Naive B cell (primary cell): ENCODE measurements at regions not wholly inside any gene's neighbourhood (a gene's known extent, or its start where the extent isn't known, plus 50 kb on each side); places are given as distances from the start of the nearest gene placed in this dataset.
A peak's percentile ranks its signal among the peaks of the same experiment; 100 is the strongest.

Source experiments
- ATAC-seq, 2 donors: fragments of 150-1000 bp; cut with Tn5 transposase; 2 replicates each; pipeline ENCODE4 v1.10.0; 2021; ENCODE audit warnings: low read depth in 2 of 2, mild to moderate bottlenecking in 2 of 2, moderate library complexity in 2 of 2
- DNase-seq: peaks from one replicate; pipeline ENCODE4 v3.0.0; 2022
- H3K27ac Mint-ChIP-seq, 6 donors: one replicate each; pipeline ENCODE4 v1.8.0; 2020 to 2022; ENCODE audit warnings: mild to moderate bottlenecking in 6 of 6, mixed read lengths in 6 of 6, moderate library complexity in 5 of 6, inconsistent platforms in 2 of 6
- H3K27me3 Mint-ChIP-seq, 3 donors: one replicate each; pipeline ENCODE4 v1.8.0; 2021 to 2022; ENCODE audit warnings: mixed read lengths in 3 of 3, mild to moderate bottlenecking in 1 of 3
- H3K36me3 Mint-ChIP-seq, 2 donors: one replicate each; pipeline ENCODE4 v1.8.0; 2020 to 2022; ENCODE audit warnings: mixed read lengths in 2 of 2, inconsistent platforms in 1 of 2, mild to moderate bottlenecking in 1 of 2
- H3K4me1 Mint-ChIP-seq, 3 donors: one replicate each; pipeline ENCODE4 v1.8.0; 2020 to 2022; ENCODE audit warnings: mixed read lengths in 3 of 3, inconsistent platforms in 1 of 3, mild to moderate bottlenecking in 1 of 3, moderate library complexity in 1 of 3
- H3K4me3 Mint-ChIP-seq, 8 donors: one replicate each; pipeline ENCODE4 v1.8.0; 2020 to 2022; ENCODE audit warnings: mild to moderate bottlenecking in 8 of 8, mixed read lengths in 8 of 8, moderate library complexity in 8 of 8, inconsistent platforms in 2 of 8
- H3K9me3 Mint-ChIP-seq, 7 donors: one replicate each; pipeline ENCODE4 v1.8.0; 2020 to 2022; ENCODE audit warnings: mixed read lengths in 7 of 7, mild to moderate bottlenecking in 5 of 7, inconsistent platforms in 2 of 7, moderate library complexity in 1 of 7

GRCh38 chr1:194194724-194195123 lies 1008.3 kb upstream of the B3GALT2 start:
- Mint-ChIP-seq H3K27ac (no peak overlapping the region), H3K36me3 (peaks cover 0 to 6% of the 10 kb centered on the region in 2 donors), H3K27me3 (no peaks in the 10 kb centered on the region), H3K9me3 (peaks cover 0 to 8% (median 5%) of the 10 kb centered on the region in 7 donors), H3K4me1 (no peaks in the 10 kb centered on the region), H3K4me3 (no peak overlapping the region)
- ATAC-seq = no peak
- DNase-seq = no peak

GRCh38 chr1:194184974-194185373 lies 998.6 kb upstream of the B3GALT2 start:
- Mint-ChIP-seq H3K4me3 (no peak overlapping the region), H3K9me3 (peaks cover 3 to 7% (median 4%) of the 10 kb centered on the region in 7 donors), H3K27ac (no peak overlapping the region), H3K36me3 (no peaks in the 10 kb centered on the region), H3K4me1 (no peaks in the 10 kb centered on the region), H3K27me3 (peaks cover 0 to 15% (median 5%) of the 10 kb centered on the region in 3 donors)
- ATAC-seq (no peak), DNase-seq (no peak)

- Mint-ChIP-seq H3K27me3 (peaks cover 0 to 20% (median 5%) of the 10 kb centered on the region in 3 donors), H3K36me3 (no peaks in the 10 kb centered on the region), H3K27ac (no peak overlapping the region), H3K4me1 (no peaks in the 10 kb centered on the region), H3K4me3 (no peak overlapping the region), H3K9me3 (peaks cover 3 to 7% (median 4%) of the 10 kb centered on the region in 7 donors)
- no peak for DNase-seq
- ATAC-seq = no peak
These were observed 998.0 kb upstream of the B3GALT2 start for GRCh38 chr1:194184425-194184824.

- Mint-ChIP-seq H3K36me3 (no peaks in the 10 kb centered on the region), H3K27me3 (peaks cover 0 to 16% (median 7%) of the 10 kb centered on the region in 3 donors), H3K27ac (no peak overlapping the region), H3K9me3 (peaks cover 3 to 7% (median 4%) of the 10 kb centered on the region in 7 donors), H3K4me1 (no peaks in the 10 kb centered on the region), H3K4me3 (no peak overlapping the region)
- ATAC-seq (no peak), DNase-seq (no peak)
These were observed 995.4 kb upstream of the B3GALT2 start for GRCh38 chr1:194181845-194182244.

GRCh38 chr1:194176212-194176611 lies 989.8 kb upstream of the B3GALT2 start:
- Mint-ChIP-seq H3K4me1 (no peaks in the 10 kb centered on the region), H3K36me3 (no peaks in the 10 kb centered on the region), H3K9me3 (peaks cover 0 to 3% (median 0%) of the 10 kb centered on the region in 7 donors), H3K27me3 (peaks cover 5 to 16% (median 7%) of the 10 kb centered on the region in 3 donors), H3K27ac (no peak overlapping the region), H3K4me3 (no peak overlapping the region)
- ATAC-seq (no peak), DNase-seq (no peak)

- H3K4me1 Mint-ChIP-seq = no peaks in the 10 kb centered on the region
- DNase-seq = no peak
- H3K27ac Mint-ChIP-seq = peak overlapping the region in 1 of 6 donors; percentile 4
- no peaks in the 10 kb centered on the region for H3K36me3 Mint-ChIP-seq
- no peak for ATAC-seq
- H3K4me3 Mint-ChIP-seq = no peak overlapping the region
- H3K9me3 Mint-ChIP-seq = peaks cover 0 to 2% (median 0%) of the 10 kb centered on the region in 7 donors
- peaks cover 5 to 11% (median 7%) of the 10 kb centered on the region in 3 donors for H3K27me3 Mint-ChIP-seq
These were observed 988.8 kb upstream of the B3GALT2 start for GRCh38 chr1:194175251-194175650.

GRCh38 chr1:194174528-194174927 lies 988.1 kb upstream of the B3GALT2 start:
- H3K27me3 Mint-ChIP-seq = peaks cover 5 to 7% (median 7%) of the 10 kb centered on the region in 3 donors
- no peak for ATAC-seq
- H3K36me3 Mint-ChIP-seq = no peaks in the 10 kb centered on the region
- peaks cover 0 to 2% (median 0%) of the 10 kb centered on the region in 7 donors for H3K9me3 Mint-ChIP-seq
- DNase-seq = no peak
- no peak overlapping the region for H3K4me3 Mint-ChIP-seq
- no peak overlapping the region for H3K27ac Mint-ChIP-seq
- H3K4me1 Mint-ChIP-seq = no peaks in the 10 kb centered on the region

- Mint-ChIP-seq H3K27me3 (peaks cover 1 to 6% (median 5%) of the 10 kb centered on the region in 3 donors), H3K4me3 (no peak overlapping the region), H3K36me3 (no peaks in the 10 kb centered on the region), H3K27ac (no peak overlapping the region), H3K4me1 (no peaks in the 10 kb centered on the region), H3K9me3 (peaks cover 0 to 5% (median 2%) of the 10 kb centered on the region in 7 donors)
- DNase-seq (no peak), ATAC-seq (no peak)
These were observed 985.2 kb upstream of the B3GALT2 start for GRCh38 chr1:194171596-194171995.

GRCh38 chr1:194167956-194168640 lies 981.7 kb upstream of the B3GALT2 start:
- Mint-ChIP-seq H3K27ac (peak overlapping the region in 1 of 6 donors; percentile 54), H3K27me3 (peaks cover 0 to 6% (median 4%) of the 10 kb centered on the region in 3 donors), H3K36me3 (no peaks in the 10 kb centered on the region), H3K9me3 (peaks cover 0 to 5% (median 2%) of the 10 kb centered on the region in 7 donors), H3K4me3 (no peak overlapping the region), H3K4me1 (no peaks in the 10 kb centered on the region)
- no peak for DNase-seq
- ATAC-seq = no peak

- no peaks in the 10 kb centered on the region for H3K4me1 Mint-ChIP-seq
- H3K9me3 Mint-ChIP-seq = peaks cover 0 to 5% (median 2%) of the 10 kb centered on the region in 7 donors
- H3K27me3 Mint-ChIP-seq = peaks cover 5 to 10% (median 7%) of the 10 kb centered on the region in 3 donors
- ATAC-seq (no peak), DNase-seq (no peak)
- no peaks in the 10 kb centered on the region for H3K36me3 Mint-ChIP-seq
- no peak overlapping the region for H3K27ac Mint-ChIP-seq
- H3K4me3 Mint-ChIP-seq = no peak overlapping the region
These were observed 978.3 kb upstream of the B3GALT2 start for GRCh38 chr1:194164755-194165154.

GRCh38 chr1:194161591-194161990 lies 975.2 kb upstream of the B3GALT2 start:
- H3K27me3 Mint-ChIP-seq = peaks cover 5 to 18% (median 10%) of the 10 kb centered on the region in 3 donors
- ATAC-seq (no peak), DNase-seq (no peak)
- no peaks in the 10 kb centered on the region for H3K4me1 Mint-ChIP-seq
- no peak overlapping the region for H3K4me3 Mint-ChIP-seq
- H3K9me3 Mint-ChIP-seq = peaks cover 0 to 18% (median 11%) of the 10 kb centered on the region in 7 donors
- H3K27ac Mint-ChIP-seq = peak overlapping the region in 1 of 6 donors; percentile 94
- H3K36me3 Mint-ChIP-seq = no peaks in the 10 kb centered on the region

- DNase-seq = no peak
- Mint-ChIP-seq H3K27ac (no peak overlapping the region), H3K36me3 (no peaks in the 10 kb centered on the region)
These were observed 973.5 kb upstream of the B3GALT2 start for GRCh38 chr1:194159941-194160340.

GRCh38 chr1:194155962-194156361 lies 969.5 kb upstream of the B3GALT2 start:
- no peak for ATAC-seq
- no peak for DNase-seq
- H3K9me3 Mint-ChIP-seq = peaks cover 0 to 18% (median 11%) of the 10 kb centered on the region in 7 donors
- H3K27ac Mint-ChIP-seq = no peak overlapping the region
- no peaks in the 10 kb centered on the region for H3K36me3 Mint-ChIP-seq
- peaks cover 0 to 11% (median 0%) of the 10 kb centered on the region in 3 donors for H3K27me3 Mint-ChIP-seq
- H3K4me1 Mint-ChIP-seq = peaks cover 0 to 4% (median 3%) of the 10 kb centered on the region in 3 donors
- H3K4me3 Mint-ChIP-seq = no peak overlapping the region

More at GRCh38 chr1:194159941-194160340, 973.5 kb upstream of the B3GALT2 start:
- Mint-ChIP-seq H3K27me3 (peaks cover 5 to 18% (median 10%) of the 10 kb centered on the region in 3 donors), H3K9me3 (peaks cover 0 to 18% (median 11%) of the 10 kb centered on the region in 7 donors), H3K4me1 (no peaks in the 10 kb centered on the region), H3K4me3 (no peak overlapping the region)
- ATAC-seq = no peak

- Mint-ChIP-seq H3K9me3 (no peaks in the 10 kb centered on the region), H3K4me1 (peaks cover 0 to 5% (median 3%) of the 10 kb centered on the region in 3 donors), H3K27me3 (no peaks in the 10 kb centered on the region), H3K4me3 (peak overlapping the region in 2 of 8 donors; percentile 14 to 33), H3K36me3 (no peaks in the 10 kb centered on the region), H3K27ac (no peak overlapping the region)
- DNase-seq (no peak), ATAC-seq (no peak)
These were observed 964.6 kb upstream of the B3GALT2 start for GRCh38 chr1:194151056-194151455.
